ENCODE measurements at regions not wholly inside any gene's neighbourhood (a gene's known extent, or its start where the extent isn't known, plus 50 kb on each side); places are given as distances from the start of the nearest gene placed in this dataset.

DNA sequence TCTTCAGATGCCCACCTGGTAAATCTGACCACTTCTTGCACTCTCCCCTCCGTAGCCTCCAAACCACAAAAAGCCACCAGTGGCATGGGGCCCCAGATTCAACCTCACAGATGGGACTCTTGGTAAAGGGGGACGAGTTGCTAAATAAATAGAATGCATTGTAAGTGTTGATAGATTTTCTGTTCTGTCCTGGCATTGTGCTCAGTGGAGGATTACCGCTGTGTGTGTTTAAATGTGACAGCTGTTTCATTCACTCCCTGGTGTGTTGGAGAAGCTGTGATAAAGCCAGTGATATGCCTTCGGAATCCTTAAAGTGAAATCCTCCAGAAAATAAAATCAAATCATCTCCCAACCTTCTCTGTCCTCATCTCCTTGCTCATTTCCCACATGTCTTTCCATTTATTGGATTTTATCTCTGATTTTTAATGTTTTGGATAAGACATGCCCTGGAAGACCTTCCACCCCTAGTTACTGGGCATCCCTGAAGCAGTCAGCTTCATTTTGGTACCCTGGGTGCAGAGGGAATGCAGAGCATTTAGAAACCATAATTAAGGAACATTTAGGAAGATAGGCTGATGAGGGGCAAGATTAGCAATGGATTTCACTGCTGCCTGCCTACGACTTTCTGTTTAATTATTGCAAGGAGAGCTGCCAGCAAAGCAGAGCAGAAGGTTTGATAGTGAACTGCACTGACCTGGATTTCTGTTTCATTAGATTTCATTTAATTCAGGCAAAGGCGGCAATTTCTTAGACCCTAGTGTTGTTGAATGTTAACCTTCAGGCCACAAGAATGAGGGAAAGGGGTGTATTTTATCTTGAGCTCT is 460.9 kb upstream of the KIRREL3 start:
- DNase-seq (ENCODE audit: low read depth in 2 of 3, low spot score in 1 of 3), result no peak

DNA sequence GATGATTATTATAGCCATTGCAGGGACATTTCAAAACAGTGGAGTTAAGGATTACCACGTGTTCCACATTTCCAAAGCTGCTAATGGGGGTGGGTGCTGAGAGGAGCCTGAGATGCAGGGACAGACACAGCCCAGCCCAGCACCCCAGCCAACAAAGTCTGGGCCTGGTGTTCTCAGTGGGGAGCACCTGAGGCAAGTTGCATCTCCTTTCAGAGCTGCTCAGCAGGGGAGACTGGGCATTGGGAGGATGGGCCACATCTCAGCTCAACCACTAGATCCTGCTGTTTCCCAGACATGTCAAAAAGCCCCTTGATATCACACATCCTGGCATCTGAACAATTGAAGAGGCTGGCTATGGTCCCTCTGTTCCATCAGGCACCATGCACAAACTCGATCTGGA is 458.0 kb upstream of the KIRREL3 start:
- no peak for DNase-seq (ENCODE audit: low read depth in 2 of 3, low spot score in 1 of 3)

DNA sequence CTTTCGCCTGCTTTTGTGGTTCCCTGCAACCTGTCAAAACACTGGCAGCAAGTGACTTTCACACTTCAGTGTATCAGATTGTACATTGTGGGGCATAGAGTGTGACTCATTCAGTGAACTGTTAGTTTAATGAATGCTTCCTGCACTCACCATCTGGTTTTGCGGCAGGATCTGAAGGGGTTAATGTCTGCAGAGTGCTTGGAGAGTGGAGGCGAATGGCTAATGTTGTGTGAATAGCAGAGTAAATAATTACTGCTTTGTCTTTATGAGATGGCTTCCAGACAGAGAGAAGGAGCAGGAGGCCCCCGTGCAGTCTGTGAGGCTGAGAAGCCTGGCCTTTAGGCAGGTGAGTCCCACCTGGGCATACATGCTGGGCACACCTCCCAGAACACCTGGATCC is 454.3 kb upstream of the KIRREL3 start:
- no peak for DNase-seq (ENCODE audit: low read depth in 2 of 3, low spot score in 1 of 3)

DNA sequence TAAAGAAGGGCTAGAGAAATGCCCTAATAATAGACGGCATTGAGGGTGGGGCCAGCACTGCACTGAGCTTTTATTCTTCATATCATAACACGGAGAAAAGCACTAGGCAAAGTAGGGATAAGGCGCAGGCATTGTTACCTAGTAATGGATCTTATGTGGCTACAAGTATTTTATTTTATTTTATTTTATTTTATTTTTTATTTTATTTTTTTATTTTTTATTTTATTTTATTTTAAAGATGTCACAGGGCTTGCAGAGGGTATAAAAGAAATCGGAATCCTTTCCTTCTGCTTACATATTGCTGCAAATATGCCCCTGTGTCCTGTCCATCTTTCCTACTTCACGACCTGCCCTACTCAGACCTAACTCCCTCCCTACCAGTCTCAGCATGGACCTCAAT is 452.0 kb upstream of the KIRREL3 start:
- DNase-seq (ENCODE audit: low read depth in 2 of 3, low spot score in 1 of 3), result no peak

DNA sequence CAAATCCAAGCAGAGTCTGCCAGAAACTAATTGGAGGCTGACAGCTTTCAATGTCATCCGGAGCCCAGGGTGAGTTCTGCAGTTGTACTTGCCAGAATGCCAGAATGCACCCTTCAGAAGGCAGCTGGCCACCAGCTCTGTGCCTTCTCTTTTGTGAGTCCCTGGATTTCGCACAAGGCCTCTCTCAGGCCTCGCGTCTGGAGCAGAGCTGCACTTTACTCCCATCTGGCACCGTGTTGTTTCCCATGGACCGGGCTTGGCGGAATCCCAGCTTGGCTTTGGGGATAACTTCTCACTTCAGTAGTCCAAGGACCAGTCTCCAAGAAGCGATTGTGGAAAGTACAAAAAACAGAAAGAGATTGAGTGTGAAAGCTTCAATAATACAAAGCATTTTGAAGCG is 451.3 kb upstream of the KIRREL3 start:
- DNase-seq (ENCODE audit: low read depth in 2 of 3, low spot score in 1 of 3), result no peak

DNA sequence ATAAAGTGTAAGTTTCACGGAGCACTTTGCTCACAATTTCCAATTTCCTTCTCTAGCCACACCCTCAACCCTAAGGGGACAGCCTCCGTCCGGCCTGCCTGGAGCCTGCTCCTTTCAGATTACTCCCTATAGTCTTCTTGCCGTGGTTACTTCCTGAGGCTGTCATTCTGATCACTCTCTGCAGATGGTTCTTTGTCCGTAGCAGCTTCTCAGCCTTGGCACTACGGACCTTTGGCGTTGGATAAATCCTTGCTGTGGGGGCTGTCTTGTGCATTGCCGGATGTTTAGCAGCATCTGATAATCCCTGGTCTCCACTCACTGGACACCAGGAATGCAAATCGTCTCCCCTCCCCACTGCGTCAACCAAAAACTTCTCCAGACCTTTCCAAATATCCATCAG is 447.5 kb upstream of the KIRREL3 start:
- no peak for DNase-seq (ENCODE audit: low read depth in 2 of 3, low spot score in 1 of 3)

DNA sequence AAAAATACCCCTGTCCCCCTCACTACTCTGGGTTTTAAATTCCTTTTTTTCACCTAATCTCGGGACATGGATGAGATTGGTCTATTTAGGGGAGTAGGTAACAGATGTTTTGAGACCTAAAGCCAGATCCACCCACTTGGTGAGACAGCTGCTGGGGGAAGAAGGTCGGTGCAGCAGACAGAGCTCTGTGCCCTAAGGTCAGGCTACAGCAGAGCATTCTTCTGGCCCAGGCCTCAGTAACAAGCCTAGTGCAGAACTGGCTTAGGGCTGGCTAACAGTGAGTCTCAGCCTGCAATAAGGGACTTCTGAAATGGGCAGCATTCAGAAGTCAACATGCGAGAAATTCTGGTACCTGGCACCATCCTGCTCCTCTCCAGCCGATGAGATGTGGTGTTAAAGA is 444.9 kb upstream of the KIRREL3 start:
- no peak for DNase-seq (ENCODE audit: low read depth in 2 of 3, low spot score in 1 of 3)

DNA sequence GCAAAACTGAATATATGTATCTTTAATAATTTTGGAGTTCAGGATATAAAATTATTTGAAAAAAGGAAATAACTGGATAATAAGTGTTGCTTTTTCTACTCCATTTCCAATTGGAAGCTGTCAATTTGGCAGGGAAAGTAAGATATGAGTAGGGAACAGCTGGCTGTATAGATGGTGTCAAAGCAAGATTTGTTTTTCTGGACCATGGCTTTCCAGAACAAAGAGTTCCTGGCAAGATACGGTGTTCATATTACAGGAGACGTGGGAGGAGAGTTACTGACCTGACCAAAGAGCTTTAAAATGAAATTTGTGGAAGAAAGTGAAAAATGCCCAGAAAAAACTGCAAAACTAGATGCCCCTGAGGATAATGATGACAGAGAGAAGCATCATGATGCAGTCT is 442.7 kb upstream of the KIRREL3 start:
- no peak for DNase-seq (ENCODE audit: low read depth in 2 of 3, low spot score in 1 of 3)

DNA sequence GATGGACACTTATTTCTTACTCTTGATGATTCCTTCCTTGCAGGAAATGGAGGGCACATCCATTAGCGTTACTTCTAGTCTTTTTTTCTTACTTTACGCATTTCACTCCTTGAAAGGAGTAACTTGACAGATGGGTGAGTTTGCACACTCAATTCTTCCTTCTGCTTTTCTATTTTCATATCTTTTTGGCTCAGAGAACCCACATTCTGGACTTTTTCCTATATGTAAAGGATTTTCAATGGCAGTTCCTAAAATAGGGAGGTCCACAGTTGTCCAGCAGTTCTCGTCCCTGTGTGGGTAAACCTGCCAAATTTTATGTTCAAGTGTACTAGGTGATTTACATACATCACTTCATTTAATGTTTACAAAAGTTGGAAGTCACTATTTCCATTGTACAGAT is 440.0 kb upstream of the KIRREL3 start:
- no peak for DNase-seq (ENCODE audit: low read depth in 2 of 3, low spot score in 1 of 3)

DNA sequence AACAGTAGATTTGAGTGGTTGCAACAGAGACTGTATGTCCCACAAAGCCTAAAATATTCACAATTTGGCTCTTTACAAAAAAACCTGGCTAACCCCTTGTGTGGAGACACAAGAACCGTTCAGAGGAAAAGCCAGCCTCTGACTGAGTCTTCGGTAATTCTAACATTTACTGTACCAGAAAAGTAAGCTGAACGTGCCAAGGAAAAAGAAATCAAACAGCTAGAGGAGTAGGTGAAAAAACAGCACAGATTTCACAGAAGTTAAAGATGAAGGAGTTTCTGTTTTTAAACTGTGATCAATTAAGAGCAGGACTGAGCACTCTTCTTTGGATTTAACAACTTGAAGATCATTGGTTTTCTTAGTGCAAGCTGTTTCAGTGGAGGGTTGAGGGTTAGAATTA is 424.7 kb upstream of the KIRREL3 start:
- DNase-seq (ENCODE audit: low read depth in 2 of 3, low spot score in 1 of 3), result no peak

DNA sequence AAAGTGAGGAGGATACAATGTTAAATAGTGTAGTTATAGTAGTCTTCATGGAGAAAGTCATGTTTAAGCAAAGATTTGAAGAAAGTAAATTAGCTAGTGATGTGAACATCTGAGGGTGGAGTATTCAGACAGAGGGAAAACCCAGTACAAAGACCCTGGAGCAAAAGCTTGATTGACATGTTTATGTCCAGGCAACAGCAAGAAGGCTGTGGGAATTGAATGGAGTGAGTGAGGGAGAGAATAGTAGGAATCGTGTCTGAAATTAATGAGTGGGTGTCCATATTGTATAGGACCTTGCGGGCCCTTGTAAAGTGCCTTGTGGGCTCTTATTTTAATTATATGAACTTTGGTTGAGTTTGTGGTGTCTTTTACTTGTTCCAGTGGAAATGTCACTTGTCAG is 424.1 kb upstream of the KIRREL3 start:
- no peak for DNase-seq (ENCODE audit: low read depth in 2 of 3, low spot score in 1 of 3)

DNA sequence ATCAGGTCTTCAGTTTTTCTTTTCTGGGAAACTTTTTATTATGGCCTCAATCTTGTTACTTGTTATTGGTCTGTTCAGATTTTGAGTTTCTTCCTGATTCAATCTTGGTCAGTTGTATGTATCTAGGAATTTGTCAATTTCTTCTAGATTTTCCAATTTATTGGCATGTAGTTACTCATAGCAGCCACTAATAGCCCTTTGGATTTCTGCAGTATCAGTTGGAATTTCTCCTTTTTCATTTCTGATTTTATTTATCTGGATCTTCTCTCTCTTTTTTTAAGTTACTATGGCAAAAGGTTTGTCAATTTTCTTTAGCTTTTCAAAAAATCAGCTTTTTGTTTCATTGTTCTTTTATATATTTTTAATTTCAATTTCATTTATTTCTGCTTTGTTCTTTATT is 419.6 kb upstream of the KIRREL3 start:
- no peak for DNase-seq (ENCODE audit: low read depth in 2 of 3, low spot score in 1 of 3)

DNA sequence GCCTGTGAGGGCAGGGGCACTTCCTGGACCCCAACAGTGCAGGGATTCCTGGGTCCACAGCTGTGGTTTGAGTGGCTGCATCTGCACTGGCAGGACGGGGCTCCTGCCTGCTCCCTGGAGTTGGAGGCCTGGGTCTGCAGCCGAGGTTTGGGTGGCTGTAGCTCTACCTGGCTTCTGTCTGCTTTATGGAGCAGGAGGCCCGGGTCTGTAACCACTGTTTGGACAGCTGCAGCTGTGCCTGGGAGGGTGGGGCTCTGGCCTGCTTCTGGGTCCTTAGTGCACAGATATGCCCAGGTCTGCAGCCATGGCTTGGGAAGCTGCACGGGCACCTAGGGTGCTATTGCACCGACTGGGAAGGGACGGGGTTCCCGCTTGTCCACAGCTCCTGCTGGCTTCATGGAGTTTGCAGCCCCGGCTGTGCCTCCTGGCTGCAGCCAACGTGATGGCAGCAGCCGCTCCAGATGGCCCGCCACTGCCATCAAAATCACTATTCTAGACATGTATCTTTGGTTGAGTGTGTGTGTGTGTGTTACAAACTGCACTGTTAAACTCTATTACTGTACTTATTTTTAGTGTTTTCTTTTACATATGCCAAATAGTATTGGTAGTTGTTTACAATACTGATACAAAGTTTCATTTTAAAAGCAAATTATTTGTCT is 412.3 kb upstream of the KIRREL3 start:
- no peak for DNase-seq (ENCODE audit: low read depth in 2 of 3, low spot score in 1 of 3)

DNA sequence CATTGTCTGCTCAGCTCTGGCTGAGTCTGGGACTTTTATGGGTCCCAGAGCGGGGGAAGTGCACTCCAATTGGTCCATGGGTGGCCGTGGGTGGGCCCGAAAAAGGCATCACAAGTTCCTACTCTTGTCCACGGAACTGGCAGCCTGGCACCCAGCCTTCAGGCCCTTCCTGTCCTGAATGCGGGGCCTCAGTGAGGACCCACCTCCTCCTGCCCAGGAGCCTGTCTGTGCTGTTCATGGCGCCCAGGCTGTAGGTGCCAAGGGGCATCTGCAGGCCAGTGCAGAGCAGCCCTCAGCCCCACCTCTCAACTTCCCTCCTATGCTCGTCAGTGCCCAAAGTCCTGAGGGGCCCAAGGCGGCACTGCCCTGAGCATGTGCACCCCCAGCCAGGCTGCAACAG is 411.7 kb upstream of the KIRREL3 start:
- no peak for DNase-seq (ENCODE audit: low read depth in 2 of 3, low spot score in 1 of 3)

DNA sequence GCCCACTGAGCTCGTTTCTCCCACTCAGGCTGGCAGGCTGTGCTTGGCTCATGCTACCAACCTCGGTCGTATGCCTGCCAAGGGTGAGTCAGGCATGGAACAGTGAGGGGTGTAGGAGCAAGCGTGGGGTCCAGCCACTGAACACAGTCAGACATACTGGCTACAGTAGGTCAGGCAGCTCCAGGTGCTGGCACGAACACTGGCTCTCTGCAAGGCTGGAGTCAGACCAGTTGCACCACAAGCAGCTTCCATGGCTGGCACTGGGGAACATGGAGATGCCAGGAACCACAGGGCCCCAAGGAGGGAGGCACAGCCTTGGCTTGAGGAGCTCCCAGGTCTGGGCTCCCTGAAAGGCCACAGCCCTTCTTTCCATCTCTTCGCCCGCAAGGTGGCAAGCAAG is 410.7 kb upstream of the KIRREL3 start:
- no peak for DNase-seq (ENCODE audit: low read depth in 2 of 3, low spot score in 1 of 3)

DNA sequence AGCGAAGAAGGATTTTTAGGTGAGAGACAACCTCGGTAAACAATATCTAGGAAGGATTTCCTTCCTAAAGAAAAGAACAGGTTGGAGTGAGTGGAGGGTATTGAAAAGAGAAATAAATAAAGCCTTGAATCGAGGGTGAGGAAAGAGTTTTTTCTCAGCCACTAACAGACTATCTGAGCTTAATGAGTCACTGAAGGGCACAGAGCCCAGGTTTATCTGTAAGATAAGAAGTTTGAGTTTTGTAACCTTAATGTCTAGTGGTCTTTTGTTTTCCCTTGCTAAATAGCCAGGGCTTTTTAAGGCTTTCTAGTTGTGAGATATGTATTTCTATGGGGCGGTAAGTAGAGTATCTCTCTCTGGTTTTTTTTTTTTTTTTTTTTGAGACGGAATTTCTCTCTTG is 394.5 kb upstream of the KIRREL3 start:
- DNase-seq (ENCODE audit: low read depth in 2 of 3, low spot score in 1 of 3), result no peak

DNA sequence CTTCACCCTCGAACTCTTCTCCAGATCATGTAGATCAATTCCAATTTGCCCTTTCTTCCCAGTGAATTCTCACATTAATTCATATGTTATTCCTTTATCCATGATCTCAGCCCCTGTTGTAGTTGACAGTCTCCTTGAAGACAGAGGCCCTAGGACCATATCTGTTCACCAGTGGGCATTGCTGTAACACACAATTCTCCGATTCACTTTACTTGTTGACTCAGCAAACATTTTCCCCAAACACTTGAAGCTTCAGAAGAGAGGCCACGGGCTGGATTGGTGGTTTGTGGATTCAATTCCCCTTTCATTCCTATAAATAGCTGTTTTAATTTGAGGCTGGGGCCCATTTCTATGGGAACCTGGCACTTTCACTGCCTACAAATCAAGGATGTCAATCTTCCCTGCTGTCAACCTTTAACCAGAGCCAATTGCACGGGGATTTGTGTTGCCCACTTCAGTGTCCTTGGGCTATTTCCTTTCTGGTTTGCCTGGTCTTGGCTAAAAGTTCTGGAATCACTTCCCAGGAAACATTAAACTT is 393.0 kb upstream of the KIRREL3 start:
- no peak for DNase-seq (ENCODE audit: low read depth in 2 of 3, low spot score in 1 of 3)

DNA sequence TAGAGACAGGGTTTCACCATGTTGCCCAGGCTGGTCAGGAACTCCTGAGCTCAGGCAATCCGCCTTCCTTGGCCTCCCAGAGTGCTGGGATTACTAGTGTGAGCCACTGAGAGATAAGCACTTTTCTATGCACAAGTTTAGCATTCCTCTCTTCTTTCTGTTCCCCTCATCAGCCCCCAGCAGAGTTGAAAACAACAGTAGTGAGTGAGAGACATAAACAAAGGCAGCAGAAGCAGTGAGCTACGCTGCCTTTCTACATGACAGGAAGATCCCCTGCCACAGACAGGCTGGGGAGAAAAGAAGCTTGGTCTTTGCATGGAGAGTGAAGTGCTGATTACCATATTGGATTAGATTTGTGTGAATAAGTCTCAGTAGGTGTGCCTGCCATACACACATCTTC is 392.0 kb upstream of the KIRREL3 start:
- no peak for DNase-seq (ENCODE audit: low read depth in 2 of 3, low spot score in 1 of 3)

DNA sequence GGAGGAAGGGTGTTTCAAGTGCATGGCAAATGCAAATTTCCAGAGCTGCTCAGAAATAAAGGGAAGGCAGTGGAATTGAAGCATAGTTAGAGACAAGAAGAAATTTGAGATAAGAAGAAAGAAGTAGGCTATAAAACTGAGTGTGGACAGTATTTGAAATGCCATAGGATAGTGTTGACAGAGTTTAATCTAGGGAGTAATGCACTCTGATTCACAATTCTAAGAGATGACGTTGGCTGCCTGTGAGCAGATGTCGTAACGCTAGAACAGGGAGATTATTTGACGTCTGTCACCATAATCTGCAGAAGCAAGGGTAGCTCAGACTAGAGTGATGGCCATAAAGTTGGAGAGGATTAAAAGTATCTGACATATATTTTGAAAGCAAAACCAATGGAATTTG is 389.9 kb upstream of the KIRREL3 start:
- DNase-seq (ENCODE audit: low read depth in 2 of 3, low spot score in 1 of 3), result no peak

DNA sequence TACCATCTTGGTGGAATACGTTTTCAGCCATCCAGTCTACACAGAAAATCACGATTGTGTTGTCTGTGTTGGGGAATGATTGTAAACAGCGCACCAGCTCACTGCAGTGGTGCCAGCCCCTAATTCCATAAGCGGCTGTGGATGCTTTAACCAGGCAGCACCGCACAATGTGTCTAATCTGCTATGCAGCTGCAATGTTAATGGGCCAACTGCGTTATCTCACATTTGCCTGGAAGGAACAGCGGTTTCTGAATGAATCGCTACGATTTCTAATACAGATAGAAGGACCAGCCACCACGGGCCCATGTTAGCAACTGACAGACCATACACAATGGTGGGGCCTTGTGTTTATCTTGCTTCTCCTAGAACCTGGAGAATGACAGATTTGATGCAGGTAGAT is 384.5 kb upstream of the KIRREL3 start:
- DNase-seq (ENCODE audit: low read depth in 2 of 3, low spot score in 1 of 3), result no peak

DNA sequence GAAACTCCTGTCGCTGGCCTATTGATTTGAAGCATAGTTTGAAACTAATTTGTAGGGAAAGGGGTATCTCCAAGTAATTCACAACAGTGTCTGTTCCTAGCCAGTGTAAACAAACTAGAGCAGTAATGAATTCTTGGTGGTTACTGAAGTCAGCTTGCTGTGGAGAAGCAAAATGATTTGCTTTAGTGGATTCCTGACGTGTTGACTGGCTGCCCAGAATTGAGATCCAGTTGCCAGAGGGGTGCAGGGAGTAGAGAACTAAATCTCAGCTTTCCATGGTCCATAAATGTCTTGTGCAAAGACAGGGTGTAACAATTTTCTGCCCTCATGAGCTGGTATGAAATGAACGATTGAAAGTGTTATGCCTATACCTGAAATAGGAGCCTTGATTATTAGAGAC is 382.5 kb upstream of the KIRREL3 start:
- DNase-seq (ENCODE audit: low read depth in 2 of 3, low spot score in 1 of 3), result no peak

DNA sequence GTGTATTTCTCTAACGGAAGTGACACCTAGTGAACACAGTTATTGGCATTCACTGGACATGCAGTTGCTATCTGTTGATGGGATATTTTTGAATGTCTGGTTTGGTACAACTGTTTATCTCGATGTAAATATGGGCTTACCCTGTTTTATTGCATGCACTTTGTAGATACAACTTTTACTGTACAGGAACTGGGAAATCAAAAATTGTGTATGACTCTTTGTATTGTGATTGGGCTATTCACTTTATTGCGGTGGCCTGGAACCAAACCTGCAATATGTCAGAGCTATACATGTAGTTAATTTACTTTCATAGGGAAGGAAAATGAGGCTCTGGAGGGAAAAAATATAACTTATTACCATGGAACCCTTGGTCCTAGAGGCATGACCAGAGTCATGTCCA is 380.7 kb upstream of the KIRREL3 start:
- DNase-seq (ENCODE audit: low read depth in 2 of 3, low spot score in 1 of 3), result no peak

DNA sequence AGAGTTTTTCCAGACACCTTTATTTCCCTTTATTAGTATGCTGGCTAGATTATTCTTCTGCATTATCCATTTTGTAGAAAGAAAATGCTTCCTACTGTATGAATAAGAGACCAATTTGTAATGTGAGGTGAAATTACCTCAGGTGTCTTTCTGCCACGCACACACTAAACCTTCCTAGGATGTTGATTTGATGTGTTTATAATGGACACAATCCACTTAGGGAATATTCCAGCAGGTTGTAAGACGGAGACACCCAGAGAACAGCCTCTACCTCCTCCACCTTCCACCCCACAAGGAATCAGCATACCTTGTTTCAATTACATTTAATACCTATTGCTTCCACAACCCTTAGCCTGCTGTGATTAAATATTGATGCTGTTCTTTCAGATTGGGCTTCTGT is 379.1 kb upstream of the KIRREL3 start:
- DNase-seq (ENCODE audit: low read depth in 2 of 3, low spot score in 1 of 3), result no peak
